Keratinocyte (primary cell): ENCODE measurements at regions not wholly inside any gene's neighbourhood (a gene's known extent, or its start where the extent isn't known, plus 50 kb on each side); places are given as distances from the start of the nearest gene placed in this dataset.

ENCODE experiments used
- EZH2 ChIP-seq: IDR thresholded peaks from one replicate; pipeline ENCODE4 v1.6.1; 2012; ENCODE audit warnings: inconsistent platforms, mild to moderate bottlenecking, low read length, moderate library complexity
- TF ChIP-seq, protein P1 (sequence below), 3 experiments: IDR thresholded peaks in 1 of 3; conservative IDR thresholded peaks in 1 of 3; optimal IDR thresholded peaks in 1 of 3; 2 replicates in 2 of 3; 3 replicates in 1 of 3; pipeline versions ENCODE3 to v1.5.1; 2011; ENCODE audit warnings: low read length in 3 of 3, mild to moderate bottlenecking in 3 of 3, moderate library complexity in 2 of 3, control low read depth in 1 of 3, inconsistent platforms in 1 of 3; ENCODE audit not compliant: insufficient read depth in 2 of 3; ENCODE audit errors: extremely low read depth in 1 of 3

DNA sequence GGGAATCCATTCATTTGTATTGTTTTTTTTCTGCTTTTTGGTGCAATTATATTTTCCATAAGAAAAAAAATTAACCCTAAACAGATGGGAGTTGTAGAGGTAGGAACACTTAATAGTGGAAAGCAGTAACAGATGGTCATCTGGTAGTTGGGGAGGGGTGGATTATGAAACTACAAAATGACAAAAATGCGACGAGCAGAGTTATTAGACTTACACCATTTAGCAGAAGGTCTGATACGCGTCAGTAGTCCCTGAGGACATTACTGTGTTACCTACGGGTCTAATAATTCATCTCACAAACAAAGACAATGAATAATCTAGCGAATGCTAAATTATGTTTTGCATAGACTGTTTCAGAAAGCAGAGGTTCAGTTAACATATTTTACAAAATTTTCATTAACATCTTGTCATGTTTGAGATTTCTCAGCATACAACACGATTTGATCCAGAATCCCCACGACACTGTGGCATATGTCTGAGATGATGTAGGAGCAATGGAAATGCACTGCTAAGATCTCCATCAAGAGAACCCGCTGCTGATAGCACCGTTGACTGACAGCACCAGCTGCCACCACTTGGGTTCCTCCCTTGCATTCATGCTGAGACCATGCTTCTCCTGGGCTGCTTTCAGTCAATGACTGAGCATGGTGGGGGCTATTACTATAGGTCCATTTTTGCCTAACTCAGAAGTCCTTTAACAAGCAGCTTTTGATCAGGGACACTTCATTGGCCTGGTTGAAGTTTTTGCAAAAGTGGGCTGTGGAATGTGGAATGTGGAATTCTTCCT, 182.2 kb upstream of the CPHXL start:
- TF ChIP-seq, protein P1, sequence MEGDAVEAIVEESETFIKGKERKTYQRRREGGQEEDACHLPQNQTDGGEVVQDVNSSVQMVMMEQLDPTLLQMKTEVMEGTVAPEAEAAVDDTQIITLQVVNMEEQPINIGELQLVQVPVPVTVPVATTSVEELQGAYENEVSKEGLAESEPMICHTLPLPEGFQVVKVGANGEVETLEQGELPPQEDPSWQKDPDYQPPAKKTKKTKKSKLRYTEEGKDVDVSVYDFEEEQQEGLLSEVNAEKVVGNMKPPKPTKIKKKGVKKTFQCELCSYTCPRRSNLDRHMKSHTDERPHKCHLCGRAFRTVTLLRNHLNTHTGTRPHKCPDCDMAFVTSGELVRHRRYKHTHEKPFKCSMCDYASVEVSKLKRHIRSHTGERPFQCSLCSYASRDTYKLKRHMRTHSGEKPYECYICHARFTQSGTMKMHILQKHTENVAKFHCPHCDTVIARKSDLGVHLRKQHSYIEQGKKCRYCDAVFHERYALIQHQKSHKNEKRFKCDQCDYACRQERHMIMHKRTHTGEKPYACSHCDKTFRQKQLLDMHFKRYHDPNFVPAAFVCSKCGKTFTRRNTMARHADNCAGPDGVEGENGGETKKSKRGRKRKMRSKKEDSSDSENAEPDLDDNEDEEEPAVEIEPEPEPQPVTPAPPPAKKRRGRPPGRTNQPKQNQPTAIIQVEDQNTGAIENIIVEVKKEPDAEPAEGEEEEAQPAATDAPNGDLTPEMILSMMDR (optimal IDR thresholded peaks at IDR 0.05 in 1 of 3, IDR thresholded peaks at IDR 0.05 in 1 of 3, conservative IDR thresholded peaks at IDR 0.05 in 1 of 3; ENCODE audit: extremely low read depth in 1 of 3, insufficient read depth in 2 of 3, low read length in 3 of 3): no peak
- no peak for TF ChIP-seq EZH2
